CD14-positive monocyte (primary cell): ENCODE measurements at regions not wholly inside any gene's neighbourhood (a gene's known extent, or its start where the extent isn't known, plus 50 kb on each side); places are given as distances from the start of the nearest gene placed in this dataset.

Experiments
- DNase-seq, 3 donors: peaks; one replicate each; pipeline ENCODE4 v3.0.0-alpha.2; 2011 to 2022
- H2AFZ ChIP-seq: 2 replicates; pipeline ENCODE4 v1.6.0; 2012; ENCODE audit warnings: mild to moderate bottlenecking, low read depth, low read length, inconsistent platforms; ENCODE audit not compliant: insufficient read depth, poor library complexity, severe bottlenecking
- H3K27ac ChIP-seq, 2 donors: 1 replicate in 1 of 2; 2 replicates in 1 of 2; pipeline ENCODE4 v1.5.1; 2012 to 2013; ENCODE audit warnings: low read length in 2 of 2, control low read depth in 1 of 2, inconsistent platforms in 1 of 2, low read depth in 1 of 2, mild to moderate bottlenecking in 1 of 2
- H3K27me3 ChIP-seq, 2 donors: one replicate each; pipeline versions ENCODE4 v1.6.0 to v1.6.1; 2011 to 2013; ENCODE audit warnings: low read length in 2 of 2; ENCODE audit not compliant: control insufficient read depth in 2 of 2, insufficient read depth in 2 of 2
- H3K36me3 ChIP-seq, 2 donors: replicated peaks in 1 of 2; 1 replicate in 1 of 2; 2 replicates in 1 of 2; pipeline versions ENCODE4 v1.5.1 to v1.6.1; 2012 to 2013; ENCODE audit warnings: low read length in 2 of 2, control low read depth in 1 of 2, inconsistent platforms in 1 of 2, mild to moderate bottlenecking in 1 of 2; ENCODE audit not compliant: insufficient read depth in 2 of 2, control insufficient read depth in 1 of 2
- H3K4me1 ChIP-seq, 2 donors: 1 replicate in 1 of 2; 2 replicates in 1 of 2; pipeline versions ENCODE4 v1.5.1 to v1.6.1; 2012 to 2013; ENCODE audit warnings: low read length in 2 of 2, control low read depth in 1 of 2, inconsistent platforms in 1 of 2, mild to moderate bottlenecking in 1 of 2, moderate library complexity in 1 of 2; ENCODE audit not compliant: insufficient read depth in 2 of 2, control insufficient read depth in 1 of 2
- H3K4me2 ChIP-seq: replicated peaks from 2 replicates; pipeline ENCODE3; 2012; ENCODE audit warnings: low read length, moderate library complexity, mild to moderate bottlenecking; ENCODE audit not compliant: poor library complexity, severe bottlenecking; ENCODE audit errors: extremely low read depth
- H3K4me3 ChIP-seq, 3 experiments: fragments of 200-600 bp in 1 of 3; sonication (generic) in 1 of 3; replicated peaks in 1 of 3; 1 replicate in 2 of 3; 2 replicates in 1 of 3; pipeline ENCODE4 v1.5.1; 2011 to 2013; ENCODE audit warnings: low read length in 3 of 3, mild to moderate bottlenecking in 3 of 3, control low read depth in 2 of 3, low read depth in 2 of 3, inconsistent platforms in 1 of 3, moderate library complexity in 1 of 3
- H3K79me2 ChIP-seq: 2 replicates; pipeline ENCODE4 v1.6.0; 2012; ENCODE audit warnings: mild to moderate bottlenecking, control low read depth, inconsistent platforms, low read length, moderate library complexity; ENCODE audit not compliant: insufficient read depth
- H3K9ac ChIP-seq: 2 replicates; pipeline ENCODE4 v1.6.0; 2017; ENCODE audit warnings: low read length, mild to moderate bottlenecking; ENCODE audit not compliant: insufficient read depth, poor library complexity, severe bottlenecking
- H3K9me3 ChIP-seq, 2 donors: replicated peaks in 1 of 2; 1 replicate in 1 of 2; 2 replicates in 1 of 2; pipeline versions ENCODE4 v1.5.1 to v1.6.1; 2012 to 2013; ENCODE audit warnings: low read length in 2 of 2, control low read depth in 1 of 2; ENCODE audit not compliant: control insufficient read depth in 1 of 2, insufficient read depth in 1 of 2
- H4K20me1 ChIP-seq: 2 replicates; pipeline ENCODE4 v1.6.0; 2012; ENCODE audit warnings: mild to moderate bottlenecking, low read length, control low read depth, moderate library complexity; ENCODE audit not compliant: insufficient read depth
- H3K27ac Mint-ChIP-seq, 7 donors: one replicate each; pipeline ENCODE4 v1.8.0; 2020; ENCODE audit warnings: mild to moderate bottlenecking in 7 of 7, mixed read lengths in 7 of 7, moderate library complexity in 6 of 7, inconsistent platforms in 2 of 7
- H3K27me3 Mint-ChIP-seq, 3 donors: one replicate each; pipeline ENCODE4 v1.8.0; 2021 to 2022; ENCODE audit warnings: low read depth in 3 of 3, mild to moderate bottlenecking in 3 of 3, mixed read lengths in 3 of 3, moderate library complexity in 3 of 3, inconsistent platforms in 1 of 3
- H3K36me3 Mint-ChIP-seq, 2 donors: one replicate each; pipeline ENCODE4 v1.8.0; 2020; ENCODE audit warnings: mixed read lengths in 2 of 2, inconsistent platforms in 1 of 2, mild to moderate bottlenecking in 1 of 2
- H3K4me1 Mint-ChIP-seq: one replicate; pipeline ENCODE4 v1.8.0; 2020; ENCODE audit warnings: mild to moderate bottlenecking, mixed read lengths
- H3K4me3 Mint-ChIP-seq, 2 donors: one replicate each; pipeline ENCODE4 v1.8.0; 2020; ENCODE audit warnings: mild to moderate bottlenecking in 2 of 2, mixed read lengths in 2 of 2, moderate library complexity in 1 of 2
- H3K9me3 Mint-ChIP-seq, 7 donors: one replicate each; pipeline ENCODE4 v1.8.0; 2020 to 2022; ENCODE audit warnings: mixed read lengths in 7 of 7, mild to moderate bottlenecking in 6 of 7, moderate library complexity in 6 of 7, inconsistent platforms in 2 of 7
- CTCF ChIP-seq: fragments of 200-600 bp; IDR thresholded peaks from one replicate; pipeline ENCODE4 v1.8.0; 2022; ENCODE audit warnings: antibody characterized with exemption, mild to moderate bottlenecking
- WGBS: methylation state at CpG from one replicate; pipeline ENCODE4 v1.1.5; 2013; ENCODE audit warnings: missing lambda C conversion rate; ENCODE audit not compliant: insufficient coverage; 5-methylcytosine and 5-hydroxymethylcytosine counted together
- intact Hi-C, 2 donors: fragments of 100-400 bp; cut with micrococcal nuclease; formaldehyde crosslinking; loops; one replicate each; pipeline versions ENCODE4 v1.15.0 to v1.15.1; 2023

DNA sequence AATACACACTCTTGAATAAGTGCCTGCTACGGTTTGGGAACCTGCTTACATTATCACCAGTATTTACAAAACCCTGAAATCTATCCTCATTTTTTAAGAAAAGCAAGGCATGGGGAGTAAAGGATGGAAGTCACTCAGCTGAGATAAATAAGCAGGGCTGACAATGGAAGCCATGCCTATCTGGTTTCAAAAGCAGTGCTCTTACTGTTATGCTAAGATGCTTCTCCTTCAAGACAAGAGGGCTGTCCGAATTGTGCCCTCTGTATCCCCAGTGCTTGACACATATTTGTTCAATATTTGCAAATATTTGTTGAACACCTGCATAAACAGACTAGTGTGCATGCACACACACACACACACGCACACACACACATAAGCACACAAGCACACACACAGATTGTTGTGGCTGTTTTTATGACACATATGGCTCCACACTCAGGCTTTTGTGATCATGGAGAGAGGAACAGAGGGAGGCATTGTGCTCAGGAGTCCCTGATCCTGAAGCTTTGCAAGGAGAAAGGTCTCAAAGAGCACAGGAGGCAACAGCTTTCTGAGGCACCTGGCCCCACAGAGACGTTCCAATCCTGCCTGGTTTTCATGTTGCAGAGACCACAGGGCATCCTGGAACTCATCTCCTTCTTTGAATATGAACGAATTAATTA, 401.6 kb upstream of the CDH11 start:
- H3K4me2 ChIP-seq = no peak overlapping the region
- peaks cover 0 to 15% (median 4%) of the 10 kb centered on the region in 3 donors for H3K27me3 Mint-ChIP-seq
- intact Hi-C loops = no loop called here
- peaks cover 0 to 6% (median 3%) of the 10 kb centered on the region in 7 donors for H3K9me3 Mint-ChIP-seq
- no peak overlapping the region for H3K27ac Mint-ChIP-seq
- peaks cover 0 to 3% of the 10 kb centered on the region in 2 donors for H3K9me3 ChIP-seq
- no peak overlapping the region for H3K27ac ChIP-seq
- no peak for DNase-seq
- no peak overlapping the region for H3K4me3 ChIP-seq
- no peaks in the 10 kb centered on the region for H4K20me1 ChIP-seq
- no peaks in the 10 kb centered on the region for H3K4me1 ChIP-seq
- no peaks in the 10 kb centered on the region for H3K4me1 Mint-ChIP-seq
- H3K79me2 ChIP-seq = no peaks in the 10 kb centered on the region
- no peak for TF ChIP-seq CTCF
- no peaks in the 10 kb centered on the region for H3K27me3 ChIP-seq
- H2AFZ ChIP-seq = no peak overlapping the region
- H3K36me3 Mint-ChIP-seq = no peaks in the 10 kb centered on the region
- H3K9ac ChIP-seq = no peak overlapping the region
- WGBS = 92% methylated on average over 3 of the region's 5 CpGs
- H3K4me3 Mint-ChIP-seq = no peak overlapping the region
- no peaks in the 10 kb centered on the region for H3K36me3 ChIP-seq

DNA sequence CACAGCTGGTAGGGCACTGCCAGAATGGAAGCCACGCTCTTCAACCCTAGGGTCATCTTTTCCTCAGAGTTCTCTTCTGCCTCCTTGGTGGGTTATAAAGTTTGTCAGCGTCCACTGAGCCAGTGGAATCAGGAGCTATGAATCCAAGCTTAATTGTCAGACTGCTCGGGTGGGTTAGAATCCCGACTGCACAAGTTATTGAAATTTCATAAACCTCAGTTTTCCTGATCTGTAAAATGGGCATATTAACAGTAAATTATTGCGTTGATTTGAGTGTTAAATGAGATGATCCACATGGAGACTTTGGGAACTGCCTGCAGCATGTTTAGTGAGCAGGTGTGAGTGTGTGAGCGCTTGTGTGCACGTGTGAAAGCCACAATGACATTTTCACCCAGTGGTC, 400.5 kb upstream of the CDH11 start:
- TF ChIP-seq CTCF = no peak
- intact Hi-C loops = no loop called here
- Histone ChIP-seq H3K36me3 (no peaks in the 10 kb centered on the region), H3K9me3 (no peaks in the 10 kb centered on the region), H3K9ac (no peak overlapping the region), H2AFZ (no peak overlapping the region), H4K20me1 (no peaks in the 10 kb centered on the region), H3K4me3 (no peak overlapping the region), H3K4me2 (no peak overlapping the region), H3K27me3 (no peaks in the 10 kb centered on the region), H3K27ac (no peak overlapping the region), H3K79me2 (no peaks in the 10 kb centered on the region), H3K4me1 (no peaks in the 10 kb centered on the region)
- Mint-ChIP-seq H3K4me1 (no peaks in the 10 kb centered on the region), H3K36me3 (no peaks in the 10 kb centered on the region), H3K4me3 (no peak overlapping the region), H3K9me3 (peaks cover 0 to 5% (median under 1%) of the 10 kb centered on the region in 7 donors), H3K27ac (no peak overlapping the region), H3K27me3 (peaks cover 0 to 15% (median 4%) of the 10 kb centered on the region in 3 donors)
- DNase-seq = no peak
- 100% methylated on average over 2 of the region's 7 CpGs for WGBS
